Spleen (tissue), 11 donors: ENCODE measurements at regions not wholly inside any gene's neighbourhood (a gene's known extent, or its start where the extent isn't known, plus 50 kb on each side); places are given as distances from the start of the nearest gene placed in this dataset.
"Not testable (repeated sequence)": the region's sequence is repeated elsewhere in the genome, so short reads cannot be mapped to it uniquely, and the experiment has no call there.

Experiments used
- DNase-seq: peaks from one replicate; pipeline ENCODE4 v3.0.0-alpha.2; 2020
- H3K27ac ChIP-seq, 8 donors: fragments of 200-600 bp; sonication (generic) in 7 of 8; 1 replicate in 4 of 8; 2 replicates in 4 of 8; pipeline versions ENCODE4 v1.5.0 to v1.8.0; 2016 to 2021; ENCODE audit warnings: inconsistent platforms in 4 of 8, mild to moderate bottlenecking in 4 of 8, moderate library complexity in 1 of 8
- H3K27me3 ChIP-seq, 7 donors: fragments of 200-600 bp; sonication (generic) in 6 of 7; replicated peaks in 1 of 7; 1 replicate in 4 of 7; 2 replicates in 3 of 7; pipeline versions ENCODE4 v1.5.0 to v1.8.0; 2016 to 2021; ENCODE audit warnings: inconsistent platforms in 3 of 7, mild to moderate bottlenecking in 1 of 7
- H3K36me3 ChIP-seq, 6 donors: fragments of 200-600 bp; sonication (generic) in 5 of 6; 1 replicate in 4 of 6; 2 replicates in 2 of 6; pipeline versions ENCODE4 v1.5.0 to v1.8.0; 2016 to 2021; ENCODE audit warnings: inconsistent platforms in 2 of 6
- H3K4me1 ChIP-seq, 6 donors: fragments of 200-600 bp; sonication (generic) in 5 of 6; 1 replicate in 3 of 6; 2 replicates in 3 of 6; pipeline versions ENCODE4 v1.5.0 to v1.8.0; 2016 to 2021; ENCODE audit warnings: inconsistent platforms in 3 of 6
- H3K4me3 ChIP-seq, 8 donors: fragments of 200-600 bp; sonication (generic) in 7 of 8; 1 replicate in 4 of 8; 2 replicates in 4 of 8; pipeline versions ENCODE4 v1.5.0 to v1.8.0; 2016 to 2021; ENCODE audit warnings: inconsistent platforms in 4 of 8, mild to moderate bottlenecking in 4 of 8, moderate library complexity in 2 of 8
- H3K9me3 ChIP-seq, 8 donors: fragments of 200-600 bp; sonication (generic) in 7 of 8; 1 replicate in 4 of 8; 2 replicates in 4 of 8; pipeline versions ENCODE4 v1.5.0 to v1.8.0; 2016 to 2021; ENCODE audit warnings: inconsistent platforms in 4 of 8
- POLR2A ChIP-seq, 3 donors: fragments of 450-650 bp; IDR thresholded peaks; one replicate each; pipeline ENCODE4 v1.5.1; 2017; ENCODE audit warnings: antibody characterized with exemption in 3 of 3, mild to moderate bottlenecking in 1 of 3
- POLR2AphosphoS5 ChIP-seq, 3 donors: sonication (generic); formaldehyde crosslinking; IDR thresholded peaks; one replicate each; pipeline ENCODE4 v1.5.1; 2017; ENCODE audit warnings: antibody characterized with exemption in 3 of 3
- WGBS, 5 donors: extraction: QIAGEN DNeasy Blood & Tissue Kit in 3 of 5; methylation state at CpG; one replicate each; pipeline versions ENCODE4 v1.1.5 to v1.1.7; 2013 to 2018; 5-methylcytosine and 5-hydroxymethylcytosine counted together
- intact Hi-C: fragments of 100-400 bp; cut with DNase I; formaldehyde crosslinking; loops from one replicate; pipeline ENCODE4 v1.15.0; 2023; ENCODE audit warnings: low total_unique reads
- TF ChIP-seq, protein P1 (sequence below), 11 experiments: fragments of 200-600 bp in 7 of 11; fragments of 450-650 bp in 4 of 11; sonication (generic) in 4 of 11; IDR thresholded peaks in 8 of 11; conservative IDR thresholded peaks in 3 of 11; 1 replicate in 7 of 11; 2 replicates in 4 of 11; pipeline versions ENCODE4 v1.4.0 to v1.8.0; 2016 to 2021; ENCODE audit warnings: antibody characterized with exemption in 11 of 11, inconsistent platforms in 4 of 11, mild to moderate bottlenecking in 1 of 11
- donor health status: healthy with polysubstance abuse.
- donor health status: DM: no; HTN: no; CAD: no; lungs with moderate emphysema.
- donor health status: DM: no; HTN: no; CAD: no.
- donor health status: Bipolar disorder and iron deficiency.
- donor health status: healthy.
- donor health status: DM: no; HTN: no; CAD: no.
- donor health status: DM: yes; HTN: yes; CAD: no.

DNA sequence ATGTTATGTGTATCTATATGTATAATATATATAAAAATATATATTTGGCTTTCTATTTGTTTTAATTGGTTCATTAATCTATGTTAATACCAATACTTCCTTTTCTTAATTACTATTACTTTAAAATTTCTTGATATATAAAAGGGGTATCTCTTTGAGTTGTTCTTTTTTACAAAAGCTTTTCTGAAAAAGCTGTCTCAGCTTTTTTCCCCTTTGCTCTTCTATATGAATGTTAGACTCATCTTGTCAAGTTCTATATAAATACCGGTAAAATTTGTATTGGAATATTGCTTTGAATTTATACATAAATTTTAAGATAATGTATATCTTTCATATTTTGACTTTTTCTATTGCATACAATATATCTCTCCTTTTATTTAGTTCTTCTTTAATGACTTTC lies 139.8 kb upstream of the FOXG1 start:
- Histone ChIP-seq H3K9me3 (peaks cover 0 to 14% (median 6%) of the 10 kb centered on the region in 8 donors), H3K36me3 (no peaks in the 10 kb centered on the region), H3K27me3 (no peaks in the 10 kb centered on the region), H3K4me1 (no peaks in the 10 kb centered on the region), H3K4me3 (no peak overlapping the region), H3K27ac (no peak overlapping the region)
- no peak for DNase-seq
- WGBS, 5 donors, result 3 to 84% (median 49%) methylated on average over 1 of the region's 1 CpG
- intact Hi-C loops, result no loop called here
- TF ChIP-seq, protein P1, sequence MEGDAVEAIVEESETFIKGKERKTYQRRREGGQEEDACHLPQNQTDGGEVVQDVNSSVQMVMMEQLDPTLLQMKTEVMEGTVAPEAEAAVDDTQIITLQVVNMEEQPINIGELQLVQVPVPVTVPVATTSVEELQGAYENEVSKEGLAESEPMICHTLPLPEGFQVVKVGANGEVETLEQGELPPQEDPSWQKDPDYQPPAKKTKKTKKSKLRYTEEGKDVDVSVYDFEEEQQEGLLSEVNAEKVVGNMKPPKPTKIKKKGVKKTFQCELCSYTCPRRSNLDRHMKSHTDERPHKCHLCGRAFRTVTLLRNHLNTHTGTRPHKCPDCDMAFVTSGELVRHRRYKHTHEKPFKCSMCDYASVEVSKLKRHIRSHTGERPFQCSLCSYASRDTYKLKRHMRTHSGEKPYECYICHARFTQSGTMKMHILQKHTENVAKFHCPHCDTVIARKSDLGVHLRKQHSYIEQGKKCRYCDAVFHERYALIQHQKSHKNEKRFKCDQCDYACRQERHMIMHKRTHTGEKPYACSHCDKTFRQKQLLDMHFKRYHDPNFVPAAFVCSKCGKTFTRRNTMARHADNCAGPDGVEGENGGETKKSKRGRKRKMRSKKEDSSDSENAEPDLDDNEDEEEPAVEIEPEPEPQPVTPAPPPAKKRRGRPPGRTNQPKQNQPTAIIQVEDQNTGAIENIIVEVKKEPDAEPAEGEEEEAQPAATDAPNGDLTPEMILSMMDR (IDR thresholded peaks at IDR 0.05 in 8 of 11, conservative IDR thresholded peaks at IDR 0.05 in 3 of 11), result no peak

DNA sequence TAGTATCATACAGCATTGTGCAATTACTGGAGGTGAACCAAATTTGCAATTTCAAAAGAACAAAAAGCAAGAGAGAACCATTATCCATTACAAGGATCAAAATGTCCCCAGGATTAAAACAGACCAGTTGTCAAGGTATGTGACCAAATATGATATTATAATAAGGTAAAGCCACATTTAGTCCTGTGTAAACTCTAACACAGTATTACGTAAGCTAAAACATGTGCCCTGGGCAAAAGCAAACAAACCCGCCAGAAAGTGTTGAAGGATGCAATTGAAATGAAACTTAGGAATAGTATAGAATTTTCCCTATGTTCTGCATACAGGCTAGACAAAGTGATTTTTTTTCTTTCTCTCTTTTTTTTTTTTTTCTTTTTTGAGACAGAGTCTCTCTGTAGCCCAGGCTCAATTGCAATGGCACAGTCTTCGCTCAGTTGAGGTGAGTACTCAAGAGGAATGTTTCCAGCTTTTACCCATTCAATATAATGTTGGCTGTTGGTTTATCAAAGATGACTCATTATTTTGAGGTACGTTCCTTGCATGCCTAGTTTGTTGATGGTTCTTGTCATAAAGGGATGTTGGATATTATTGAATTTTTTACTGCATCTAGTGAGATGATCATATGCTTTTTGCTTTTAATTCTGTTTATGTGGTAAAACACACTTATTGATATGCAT lies 137.1 kb upstream of the FOXG1 start:
- H3K4me1 ChIP-seq, result no peaks in the 10 kb centered on the region
- no peak for TF ChIP-seq POLR2A (IDR thresholded peaks at IDR 0.05)
- intact Hi-C loops, result no loop called here
- DNase-seq, result no peak
- H3K36me3 ChIP-seq, result no peaks in the 10 kb centered on the region
- 78 to 89% (median 86%) methylated on average over 4 of the region's 4 CpGs for WGBS, 5 donors
- H3K27ac ChIP-seq, result no peak overlapping the region
- H3K27me3 ChIP-seq, result peaks cover 0 to 5% (median 0%) of the 10 kb centered on the region in 7 donors
- H3K4me3 ChIP-seq, result no peak overlapping the region
- peaks cover 0 to 23% (median 10%) of the 10 kb centered on the region in 8 donors for H3K9me3 ChIP-seq

DNA sequence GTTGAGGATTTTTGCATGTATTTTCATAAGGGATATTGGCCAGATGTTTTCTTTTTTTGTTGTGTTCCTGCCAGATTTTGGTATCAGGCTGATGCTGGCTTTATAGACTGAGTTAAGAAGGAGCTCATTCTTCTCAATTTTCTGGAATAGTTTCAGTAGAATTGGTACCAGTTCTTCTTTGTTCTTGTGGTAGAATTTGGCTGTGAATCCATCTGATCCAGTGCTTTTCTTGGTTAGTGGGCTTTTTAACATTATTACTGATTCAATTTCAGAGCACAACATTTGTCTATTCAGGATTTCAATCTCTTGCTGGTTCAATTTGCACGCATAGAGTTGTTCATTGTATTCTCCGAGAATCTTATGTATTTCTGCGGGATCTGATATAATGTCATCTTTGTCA lies 136.5 kb upstream of the FOXG1 start:
- H3K27me3 ChIP-seq, result peaks cover 0 to 5% (median 0%) of the 10 kb centered on the region in 7 donors
- TF ChIP-seq POLR2A (IDR thresholded peaks at IDR 0.05) (no peak), POLR2AphosphoS5 (IDR thresholded peaks at IDR 0.05) (no peak)
- TF ChIP-seq, protein P1 (IDR thresholded peaks at IDR 0.05 in 8 of 11, conservative IDR thresholded peaks at IDR 0.05 in 3 of 11), result no peak
- no peak overlapping the region for H3K27ac ChIP-seq
- no peak for DNase-seq
- no peaks in the 10 kb centered on the region for H3K36me3 ChIP-seq
- intact Hi-C loops, result no loop called here
- H3K9me3 ChIP-seq, result peaks cover 0 to 23% (median 10%) of the 10 kb centered on the region in 8 donors
- 89 to 97% (median 95%) methylated on average over 3 of the region's 3 CpGs for WGBS, 5 donors
- H3K4me3 ChIP-seq, result no peak overlapping the region
- no peaks in the 10 kb centered on the region for H3K4me1 ChIP-seq

DNA sequence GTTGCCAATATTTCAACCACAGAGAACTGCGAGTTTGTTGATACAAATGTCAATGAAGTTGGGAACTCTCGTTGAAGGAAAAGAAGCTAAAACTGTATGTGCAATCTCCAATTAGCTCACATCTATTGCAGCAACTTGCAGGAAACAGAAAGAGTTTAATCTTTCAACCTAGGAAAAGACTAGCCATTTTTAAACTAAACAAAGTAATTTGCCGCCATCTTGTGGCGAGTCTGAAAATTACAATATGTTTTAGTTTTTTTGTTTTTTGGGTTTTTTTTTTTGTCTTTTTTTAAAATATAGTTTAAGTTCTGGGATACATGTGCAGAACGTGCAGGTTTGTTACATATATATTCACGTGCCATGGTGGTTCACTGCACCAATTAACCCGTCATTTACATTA lies 131.2 kb upstream of the FOXG1 start:
- Histone ChIP-seq H3K27me3 (peaks cover 0 to 5% (median 0%) of the 10 kb centered on the region in 7 donors), H3K4me1 (no peaks in the 10 kb centered on the region), H3K4me3 (no peak overlapping the region), H3K36me3 (no peaks in the 10 kb centered on the region), H3K27ac (no peak overlapping the region), H3K9me3 (peaks cover 0 to 19% (median 10%) of the 10 kb centered on the region in 8 donors)
- TF ChIP-seq, protein P1 (IDR thresholded peaks at IDR 0.05 in 8 of 11, conservative IDR thresholded peaks at IDR 0.05 in 3 of 11), result peak in 5 of 11 experiments; percentile 17 to 57 (median 45)
- no peak for TF ChIP-seq POLR2A (IDR thresholded peaks at IDR 0.05)
- intact Hi-C loops, result no loop called here
- WGBS, 5 donors, result 2 to 6% (median 3%) methylated on average over 7 of the region's 7 CpGs
- no peak for DNase-seq

DNA sequence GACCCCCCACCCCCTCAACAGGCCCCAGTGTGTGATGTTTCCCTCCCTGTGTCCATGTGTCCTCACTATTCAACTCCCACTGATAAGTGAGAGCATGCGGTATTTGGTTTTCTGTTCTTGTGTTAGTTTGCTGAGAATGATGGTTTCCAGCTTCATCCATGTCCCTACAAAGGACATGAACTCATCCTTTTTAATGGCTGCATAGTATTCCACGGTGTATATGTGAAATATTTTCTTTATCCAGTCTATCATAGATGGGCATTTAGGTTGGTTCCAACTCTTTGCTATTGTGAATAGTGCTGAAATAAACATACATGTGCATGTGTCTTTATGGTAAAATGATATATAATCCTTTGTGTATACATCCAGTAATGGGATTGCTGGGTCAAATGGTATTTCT lies 130.8 kb upstream of the FOXG1 start:
- H3K36me3 ChIP-seq, DNase-seq, H3K4me3 ChIP-seq, H3K27me3 ChIP-seq, intact Hi-C loops, H3K27ac ChIP-seq, H3K4me1 ChIP-seq: not testable (repeated sequence)
- H3K9me3 ChIP-seq, result peaks cover 0 to 18% (median 10%) of the 10 kb centered on the region in 8 donors
- WGBS, 5 donors, result 55 to 65% (median 60%) methylated on average over 2 of the region's 2 CpGs

DNA sequence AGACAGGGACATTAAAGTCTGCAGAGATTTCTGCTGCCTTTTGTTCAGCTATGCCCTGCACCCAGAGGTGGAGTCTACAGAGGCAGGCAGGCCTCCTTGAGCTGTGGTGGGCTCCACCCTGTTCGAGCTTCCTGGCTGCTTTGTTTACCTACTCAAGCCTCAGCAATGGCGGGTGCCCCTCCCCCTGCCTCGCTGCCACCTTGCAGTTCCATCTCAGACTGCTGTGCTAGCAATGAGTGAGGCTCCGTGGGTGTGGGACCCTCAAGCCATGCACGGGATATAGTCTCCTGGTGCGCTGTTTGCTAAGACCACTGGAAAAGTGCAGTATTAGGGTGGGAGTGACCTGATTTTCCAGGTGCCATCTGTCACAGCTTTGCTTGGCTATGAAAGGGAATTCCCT lies 125.4 kb upstream of the FOXG1 start:
- DNase-seq, H3K27ac ChIP-seq, H3K4me3 ChIP-seq, intact Hi-C loops, H3K27me3 ChIP-seq, H3K9me3 ChIP-seq, H3K4me1 ChIP-seq, H3K36me3 ChIP-seq: not testable (repeated sequence)
- 79 to 93% (median 85%) methylated on average over 6 of the region's 6 CpGs for WGBS, 5 donors
